ENCODE measurements at regions not wholly inside any gene's neighbourhood (a gene's known extent, or its start where the extent isn't known, plus 50 kb on each side); places are given as distances from the start of the nearest gene placed in this dataset.

DNA sequence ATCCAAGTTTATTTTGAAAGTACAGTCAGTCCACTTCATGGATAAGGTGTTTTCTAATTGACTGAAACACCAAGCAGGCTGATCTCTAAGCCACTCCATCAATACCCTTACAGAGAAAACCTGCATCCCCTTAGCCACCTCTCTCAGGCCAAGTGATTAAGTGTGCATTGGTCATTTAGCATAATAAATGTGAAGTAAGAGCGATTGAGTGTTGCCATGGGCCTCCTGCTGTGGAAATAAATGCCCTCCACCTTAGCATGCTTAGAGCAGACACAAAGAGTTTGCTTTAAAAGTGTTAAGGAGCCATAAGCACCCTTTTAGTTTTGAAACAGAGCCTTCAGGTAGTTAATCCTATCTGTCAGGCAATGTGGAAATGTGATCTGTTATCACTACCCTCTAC is 386.5 kb downstream of the GPAT3 start:
- H2AK5ac ChIP-seq (ENCODE audit: low read depth, low read length), result no peak overlapping the region
- in situ Hi-C loops (cut with MboI; ENCODE audit: low sequenced_read_pairs), result no loop called here
- no peak overlapping the region for H3K18ac ChIP-seq (ENCODE audit: low read depth, low read length)
- H3K27me3 ChIP-seq (ENCODE audit: control insufficient read depth, insufficient read depth, low read length), result no peaks in the 10 kb centered on the region
- H3K23ac ChIP-seq (ENCODE audit: low read depth, low read length), result no peak overlapping the region
- H3K36me3 ChIP-seq (ENCODE audit: control insufficient read depth, insufficient read depth, low read length), result no peaks in the 10 kb centered on the region
- no CpG with 5 or more reads among the region's 1 CpG for WGBS, 2 experiments (ENCODE audit: extremely low coverage in 2 of 2, insufficient read length in 1 of 2)
- H3K4ac ChIP-seq (ENCODE audit: low read depth, low read length), result no peak overlapping the region
- H3K4me2 ChIP-seq (ENCODE audit: low read depth, low read length), result no peak overlapping the region
- CTCF ChIA-PET, result no interaction called here
- H2BK5ac ChIP-seq (ENCODE audit: low read depth, low read length, poor library complexity, severe bottlenecking), result no peak overlapping the region
- no peak overlapping the region for H3K27ac ChIP-seq (ENCODE audit: insufficient read depth, low read length)
- no peak overlapping the region for H2BK20ac ChIP-seq (ENCODE audit: low read depth, low read length)
- DNase-seq, result no peak
- H3K9me3 ChIP-seq (ENCODE audit: control insufficient read depth, insufficient read depth, low read length), result no peaks in the 10 kb centered on the region
- intact Hi-C loops (cut with micrococcal nuclease), result no loop called here
- H2BK15ac ChIP-seq (ENCODE audit: low read depth, low read length), result no peak overlapping the region
- no peak overlapping the region for H2AFZ ChIP-seq (replicated peaks; ENCODE audit: low read length, poor library complexity)
- H4K5ac ChIP-seq (ENCODE audit: low read depth, low read length), result no peak overlapping the region
- dilution Hi-C loops (cut with HindIII; ENCODE audit: low sequenced_read_pairs, unreplicated experiment), result no loop called here
- H3K79me1 ChIP-seq (ENCODE audit: low read depth in 1 of 2, low read length in 2 of 2), result no peaks in the 10 kb centered on the region
- H3K9me1 ChIP-seq (ENCODE audit: insufficient read depth, low read length), result no peaks in the 10 kb centered on the region
- POLR2A ChIA-PET (ENCODE audit: unreplicated experiment), result no interaction called here
- H4K20me1 ChIP-seq (ENCODE audit: insufficient read depth, low read length), result no peaks in the 10 kb centered on the region
- H4K8ac ChIP-seq (ENCODE audit: low read depth in 2 of 2, low read length in 2 of 2), result no peak overlapping the region
- H3K4me1 ChIP-seq (ENCODE audit: control insufficient read depth, insufficient read depth, low read length), result no peaks in the 10 kb centered on the region
- no peak overlapping the region for H3K14ac ChIP-seq (replicated peaks; ENCODE audit: low read depth, low read length)
- H2AK9ac ChIP-seq (replicated peaks; ENCODE audit: low read depth, low read length, poor library complexity), result no peak overlapping the region
- H4K91ac ChIP-seq (ENCODE audit: insufficient read depth, low read depth, low read length), result no peak overlapping the region
- H3K9ac ChIP-seq (ENCODE audit: low read depth, low read length), result no peak overlapping the region
- H3K56ac ChIP-seq (ENCODE audit: extremely low read depth, insufficient read depth, low read length), result no peak overlapping the region
- ATAC-seq (ENCODE audit: low read depth), result no peak
- TF ChIP-seq RAD21 (IDR thresholded peaks at IDR 0.05; ENCODE audit: low read length), result no peak
- no peak for TF ChIP-seq BHLHE40 (IDR thresholded peaks at IDR 0.05; ENCODE audit: low read depth, low read length)
- TF ChIP-seq, protein P1, sequence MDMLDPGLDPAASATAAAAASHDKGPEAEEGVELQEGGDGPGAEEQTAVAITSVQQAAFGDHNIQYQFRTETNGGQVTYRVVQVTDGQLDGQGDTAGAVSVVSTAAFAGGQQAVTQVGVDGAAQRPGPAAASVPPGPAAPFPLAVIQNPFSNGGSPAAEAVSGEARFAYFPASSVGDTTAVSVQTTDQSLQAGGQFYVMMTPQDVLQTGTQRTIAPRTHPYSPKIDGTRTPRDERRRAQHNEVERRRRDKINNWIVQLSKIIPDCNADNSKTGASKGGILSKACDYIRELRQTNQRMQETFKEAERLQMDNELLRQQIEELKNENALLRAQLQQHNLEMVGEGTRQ (IDR thresholded peaks at IDR 0.05; ENCODE audit: low read depth, low read length), result no peak
- no peak for TF ChIP-seq RCOR1 (IDR thresholded peaks at IDR 0.05; ENCODE audit: insufficient replicate concordance, low read length)
- TF ChIP-seq RFX5 (IDR thresholded peaks at IDR 0.05; ENCODE audit: low read depth, low read length), result no peak
- no peak for TF ChIP-seq MAFK (IDR thresholded peaks at IDR 0.05; ENCODE audit: low read depth, low read length)
- no peak for TF ChIP-seq NFE2L2 (IDR thresholded peaks at IDR 0.05; ENCODE audit: low read depth, low read length)
- no peak for TF ChIP-seq CHD1 (IDR thresholded peaks at IDR 0.05; ENCODE audit: low read depth, low read length)
- no peak for TF ChIP-seq CEBPB (IDR thresholded peaks at IDR 0.05; ENCODE audit: low read depth, low read length)
- no peak for TF ChIP-seq MXI1 (IDR thresholded peaks at IDR 0.05; ENCODE audit: borderline replicate concordance, low read depth, low read length)
- no peak for TF ChIP-seq POLR2A (IDR thresholded peaks at IDR 0.05; ENCODE audit: low read depth, low read length)
- TF ChIP-seq, protein P2, sequence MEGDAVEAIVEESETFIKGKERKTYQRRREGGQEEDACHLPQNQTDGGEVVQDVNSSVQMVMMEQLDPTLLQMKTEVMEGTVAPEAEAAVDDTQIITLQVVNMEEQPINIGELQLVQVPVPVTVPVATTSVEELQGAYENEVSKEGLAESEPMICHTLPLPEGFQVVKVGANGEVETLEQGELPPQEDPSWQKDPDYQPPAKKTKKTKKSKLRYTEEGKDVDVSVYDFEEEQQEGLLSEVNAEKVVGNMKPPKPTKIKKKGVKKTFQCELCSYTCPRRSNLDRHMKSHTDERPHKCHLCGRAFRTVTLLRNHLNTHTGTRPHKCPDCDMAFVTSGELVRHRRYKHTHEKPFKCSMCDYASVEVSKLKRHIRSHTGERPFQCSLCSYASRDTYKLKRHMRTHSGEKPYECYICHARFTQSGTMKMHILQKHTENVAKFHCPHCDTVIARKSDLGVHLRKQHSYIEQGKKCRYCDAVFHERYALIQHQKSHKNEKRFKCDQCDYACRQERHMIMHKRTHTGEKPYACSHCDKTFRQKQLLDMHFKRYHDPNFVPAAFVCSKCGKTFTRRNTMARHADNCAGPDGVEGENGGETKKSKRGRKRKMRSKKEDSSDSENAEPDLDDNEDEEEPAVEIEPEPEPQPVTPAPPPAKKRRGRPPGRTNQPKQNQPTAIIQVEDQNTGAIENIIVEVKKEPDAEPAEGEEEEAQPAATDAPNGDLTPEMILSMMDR (conservative IDR thresholded peaks at IDR 0.05; ENCODE audit: low read depth, low read length), result no peak
- no peak for TF ChIP-seq MAZ (IDR thresholded peaks at IDR 0.05; ENCODE audit: borderline replicate concordance, low read depth, low read length)
- H3K4me3 ChIP-seq (ENCODE audit: insufficient read depth, low read depth, low read length), result no peak overlapping the region
- BruUV-seq (replicated peaks), result no TSS peak
- H2BK120ac ChIP-seq (ENCODE audit: low read depth, low read length), result no peak overlapping the region

All from IMR-90 (cell line).